Activated naive CD4-positive, alpha-beta T cell treated with anti-CD3 and anti-CD28 coated beads for 36 hours (primary cell): ENCODE measurements at regions not wholly inside any gene's neighbourhood (a gene's known extent, or its start where the extent isn't known, plus 50 kb on each side); places are given as distances from the start of the nearest gene placed in this dataset.

Experiments
- CTCF ChIA-PET: fragments of 350-600 bp; sonication (Branson Sonifier 250); formaldehyde crosslinking; loops from one replicate; lab custom pipeline; 2021; ENCODE audit warnings: antibody characterized with exemption; lab: Charles Lee
- DNase-seq: peaks from one replicate; pipeline ENCODE4 v3.0.0-alpha.2; 2020
- H3K27ac Mint-ChIP-seq: one replicate; pipeline ENCODE4 v1.8.0; 2021; ENCODE audit warnings: mild to moderate bottlenecking, mixed read lengths
- H3K27me3 Mint-ChIP-seq: one replicate; pipeline ENCODE4 v1.8.0; 2021; ENCODE audit warnings: low read depth, mixed read lengths
- H3K36me3 Mint-ChIP-seq: one replicate; pipeline ENCODE4 v1.8.0; 2021; ENCODE audit warnings: low read depth, mixed read lengths
- H3K4me1 Mint-ChIP-seq: one replicate; pipeline ENCODE4 v1.8.0; 2021; ENCODE audit warnings: low read depth, mixed read lengths
- H3K4me3 Mint-ChIP-seq: one replicate; pipeline ENCODE4 v1.8.0; 2021; ENCODE audit warnings: mild to moderate bottlenecking, moderate library complexity, mixed read lengths
- H3K9me3 Mint-ChIP-seq: one replicate; pipeline ENCODE4 v1.8.0; 2021; ENCODE audit warnings: mixed read lengths
- intact Hi-C: fragments of 100-400 bp; cut with micrococcal nuclease; formaldehyde crosslinking; loops from one replicate; pipeline ENCODE4 v1.15.1; 2023

GRCh38 chr18:73879328-73879727, 268.3 kb downstream of the FBXO15 start:
- Mint-ChIP-seq H3K36me3 (no peaks in the 10 kb centered on the region), H3K4me1 (no peaks in the 10 kb centered on the region)
- CTCF ChIA-PET = no interaction called here

GRCh38 chr18:73869182-73869581, 278.5 kb downstream of the FBXO15 start:
- intact Hi-C loops = no loop called here
- no peak for DNase-seq
- Mint-ChIP-seq H3K4me3 (no peak overlapping the region), H3K27me3 (peaks cover 7% of the 10 kb centered on the region), H3K4me1 (no peaks in the 10 kb centered on the region), H3K9me3 (no peaks in the 10 kb centered on the region), H3K36me3 (no peaks in the 10 kb centered on the region), H3K27ac (no peak overlapping the region)
- CTCF ChIA-PET = no interaction called here

More at GRCh38 chr18:73879328-73879727, 268.3 kb downstream of the FBXO15 start:
- Mint-ChIP-seq H3K4me3 (no peak overlapping the region), H3K9me3 (no peaks in the 10 kb centered on the region), H3K27me3 (peaks cover 3% of the 10 kb centered on the region), H3K27ac (no peak overlapping the region)
- intact Hi-C loops = no loop called here
- no peak for DNase-seq

GRCh38 chr18:73861771-73862170, 285.9 kb downstream of the FBXO15 start:
- H3K4me3 Mint-ChIP-seq = no peak overlapping the region
- no peak overlapping the region for H3K27ac Mint-ChIP-seq
- CTCF ChIA-PET = interaction anchor here (0.6 to 0.7 kb wide), 2 partner anchors 28 to 848 kb away, joined by 3 read pairs; no protein-coding TSS in a partner anchor
- H3K4me1 Mint-ChIP-seq = no peaks in the 10 kb centered on the region
- DNase-seq = no peak
- H3K9me3 Mint-ChIP-seq = no peaks in the 10 kb centered on the region
- H3K27me3 Mint-ChIP-seq = peaks cover 4% of the 10 kb centered on the region
- no peaks in the 10 kb centered on the region for H3K36me3 Mint-ChIP-seq
- intact Hi-C loops = no loop called here

GRCh38 chr18:73859837-73860397, 287.7 kb downstream of the FBXO15 start:
- no peaks in the 10 kb centered on the region for H3K9me3 Mint-ChIP-seq
- no peaks in the 10 kb centered on the region for H3K4me1 Mint-ChIP-seq
- H3K27ac Mint-ChIP-seq = no peak overlapping the region
- H3K36me3 Mint-ChIP-seq = no peaks in the 10 kb centered on the region
- intact Hi-C loops = no loop called here
- CTCF ChIA-PET = no interaction called here
- H3K27me3 Mint-ChIP-seq = no peaks in the 10 kb centered on the region
- no peak for DNase-seq
- H3K4me3 Mint-ChIP-seq = no peak overlapping the region

GRCh38 chr18:73852789-73853549, 294.7 kb downstream of the FBXO15 start:
- no peaks in the 10 kb centered on the region for H3K4me1 Mint-ChIP-seq
- intact Hi-C loops = no loop called here
- H3K4me3 Mint-ChIP-seq = no peak overlapping the region
- DNase-seq = no peak
- no peaks in the 10 kb centered on the region for H3K9me3 Mint-ChIP-seq
- H3K36me3 Mint-ChIP-seq = no peaks in the 10 kb centered on the region
- CTCF ChIA-PET = interaction anchor here (1.4 kb wide), 1 partner anchor 11 kb away, joined by 5 read pairs; no protein-coding TSS in a partner anchor
- H3K27me3 Mint-ChIP-seq = no peaks in the 10 kb centered on the region
- H3K27ac Mint-ChIP-seq = no peak overlapping the region

GRCh38 chr18:73850782-73851181, 296.9 kb downstream of the FBXO15 start:
- no peak overlapping the region for H3K4me3 Mint-ChIP-seq
- intact Hi-C loops = no loop called here
- H3K36me3 Mint-ChIP-seq = no peaks in the 10 kb centered on the region
- no peaks in the 10 kb centered on the region for H3K4me1 Mint-ChIP-seq
- no peak overlapping the region for H3K27ac Mint-ChIP-seq
- no peak for DNase-seq
- no peaks in the 10 kb centered on the region for H3K9me3 Mint-ChIP-seq
- CTCF ChIA-PET = interaction anchor here (1.6 kb wide), 1 partner anchor 8 kb away, joined by 11 read pairs; no protein-coding TSS in a partner anchor
- no peaks in the 10 kb centered on the region for H3K27me3 Mint-ChIP-seq

- no peaks in the 10 kb centered on the region for H3K4me1 Mint-ChIP-seq
- H3K27me3 Mint-ChIP-seq = peaks cover 3% of the 10 kb centered on the region
- H3K4me3 Mint-ChIP-seq = no peak overlapping the region
- CTCF ChIA-PET = interaction anchor here (0.6 to 1.1 kb wide), 2 partner anchors 8 to 274 kb away, joined by 3 read pairs; no protein-coding TSS in a partner anchor
- intact Hi-C loops = no loop called here
- H3K27ac Mint-ChIP-seq = no peak overlapping the region
- DNase-seq = no peak
- H3K9me3 Mint-ChIP-seq = no peaks in the 10 kb centered on the region
- no peaks in the 10 kb centered on the region for H3K36me3 Mint-ChIP-seq
Measured at GRCh38 chr18:73848656-73849055, 299.0 kb downstream of the FBXO15 start.

- peaks cover 4% of the 10 kb centered on the region for H3K4me1 Mint-ChIP-seq
- no peak overlapping the region for H3K27ac Mint-ChIP-seq
- no peak for DNase-seq
- peaks cover 6% of the 10 kb centered on the region for H3K27me3 Mint-ChIP-seq
- CTCF ChIA-PET = interaction anchor here (0.8 to 1.1 kb wide), 3 partner anchors 10 to 128 kb away, joined by 3 read pairs; no protein-coding TSS in a partner anchor
- intact Hi-C loops = loop anchor here (1.0 to 5.0 kb wide), 2 partner anchors 1081 to 1191 kb away; no protein-coding TSS in a partner anchor
- H3K4me3 Mint-ChIP-seq = no peak overlapping the region
- no peaks in the 10 kb centered on the region for H3K9me3 Mint-ChIP-seq
- H3K36me3 Mint-ChIP-seq = no peaks in the 10 kb centered on the region
Measured at GRCh38 chr18:73843455-73843854, 304.2 kb downstream of the FBXO15 start.

GRCh38 chr18:73842795-73843394, 304.7 kb downstream of the FBXO15 start:
- Mint-ChIP-seq H3K27me3 (peaks cover 6% of the 10 kb centered on the region), H3K4me3 (no peak overlapping the region)

GRCh38 chr18:73841661-73842060, 306.0 kb downstream of the FBXO15 start:
- peaks cover 6% of the 10 kb centered on the region for H3K27me3 Mint-ChIP-seq
- CTCF ChIA-PET = interaction anchor here (1.1 to 1.9 kb wide), 3 partner anchors 9 to 34 kb away, joined by 3 to 11 read pairs (median 5); no protein-coding TSS in a partner anchor
- peaks cover 4% of the 10 kb centered on the region for H3K4me1 Mint-ChIP-seq
- H3K4me3 Mint-ChIP-seq = no peak overlapping the region
- H3K9me3 Mint-ChIP-seq = no peaks in the 10 kb centered on the region
- no peaks in the 10 kb centered on the region for H3K36me3 Mint-ChIP-seq
- DNase-seq = no peak
- H3K27ac Mint-ChIP-seq = no peak overlapping the region
- intact Hi-C loops = loop anchor here (5.0 kb wide), 1 partner anchor 1189 kb away; no protein-coding TSS in a partner anchor

More at GRCh38 chr18:73842795-73843394, 304.7 kb downstream of the FBXO15 start:
- Mint-ChIP-seq H3K4me1 (peaks cover 4% of the 10 kb centered on the region), H3K36me3 (no peaks in the 10 kb centered on the region), H3K9me3 (no peaks in the 10 kb centered on the region), H3K27ac (no peak overlapping the region)
- CTCF ChIA-PET = interaction anchor here (0.7 to 1.9 kb wide), 9 partner anchors 8 to 1082 kb away, joined by 3 to 11 read pairs (median 3); no protein-coding TSS in a partner anchor
- intact Hi-C loops = loop anchor here (1.0 to 5.0 kb wide), 2 partner anchors 1081 to 1191 kb away; no protein-coding TSS in a partner anchor
- peak; percentile 57 for DNase-seq

- Mint-ChIP-seq H3K36me3 (no peaks in the 10 kb centered on the region), H3K9me3 (no peaks in the 10 kb centered on the region), H3K4me1 (peaks cover 4% of the 10 kb centered on the region), H3K4me3 (no peak overlapping the region), H3K27me3 (peaks cover 6% of the 10 kb centered on the region), H3K27ac (no peak overlapping the region)
- CTCF ChIA-PET = no interaction called here
- no peak for DNase-seq
- intact Hi-C loops = loop anchor here (5.0 kb wide), 1 partner anchor 1188 kb away; no protein-coding TSS in a partner anchor
Measured at GRCh38 chr18:73840319-73840945, 307.2 kb downstream of the FBXO15 start.

GRCh38 chr18:73839441-73839840, 308.2 kb downstream of the FBXO15 start:
- Mint-ChIP-seq H3K9me3 (no peaks in the 10 kb centered on the region), H3K36me3 (no peaks in the 10 kb centered on the region), H3K27me3 (peaks cover 4% of the 10 kb centered on the region), H3K4me1 (peaks cover 4% of the 10 kb centered on the region), H3K27ac (no peak overlapping the region), H3K4me3 (no peak overlapping the region)
- DNase-seq = no peak
- CTCF ChIA-PET = no interaction called here
- intact Hi-C loops = no loop called here
